ENCODE measurements at regions not wholly inside any gene's neighbourhood (a gene's known extent, or its start where the extent isn't known, plus 50 kb on each side); places are given as distances from the start of the nearest gene placed in this dataset.

DNA sequence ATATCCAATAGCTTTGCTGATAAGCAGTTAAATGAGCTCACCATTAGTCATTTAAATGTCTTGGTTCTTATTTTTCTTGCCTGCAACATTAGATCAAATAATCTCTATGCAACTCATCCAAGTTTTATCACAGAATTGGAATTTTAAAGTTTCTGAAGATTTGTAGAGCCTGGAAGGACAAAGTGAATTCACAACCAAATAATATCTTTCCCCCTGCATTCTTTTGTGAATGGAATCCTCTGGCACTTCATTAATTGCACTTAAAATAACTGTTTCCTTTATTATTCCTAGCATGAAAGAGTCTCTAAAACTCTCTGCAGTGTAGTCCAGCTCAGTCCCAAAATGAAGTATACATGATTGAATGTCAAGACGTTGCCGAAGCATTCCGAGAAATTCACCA lies 345.6 kb upstream of the TGFBR2 start:
- in situ Hi-C loops (cut with MboI; ENCODE audit: low sequenced_read_pairs, unreplicated experiment): no loop called here
- no peak for TF ChIP-seq CTCF (IDR thresholded peaks at IDR 0.05; ENCODE audit: borderline replicate concordance, control extremely low read depth, extremely low read depth, insufficient read depth, missing control alignments)
- DNase-seq (ENCODE audit: low spot score): no peak

DNA sequence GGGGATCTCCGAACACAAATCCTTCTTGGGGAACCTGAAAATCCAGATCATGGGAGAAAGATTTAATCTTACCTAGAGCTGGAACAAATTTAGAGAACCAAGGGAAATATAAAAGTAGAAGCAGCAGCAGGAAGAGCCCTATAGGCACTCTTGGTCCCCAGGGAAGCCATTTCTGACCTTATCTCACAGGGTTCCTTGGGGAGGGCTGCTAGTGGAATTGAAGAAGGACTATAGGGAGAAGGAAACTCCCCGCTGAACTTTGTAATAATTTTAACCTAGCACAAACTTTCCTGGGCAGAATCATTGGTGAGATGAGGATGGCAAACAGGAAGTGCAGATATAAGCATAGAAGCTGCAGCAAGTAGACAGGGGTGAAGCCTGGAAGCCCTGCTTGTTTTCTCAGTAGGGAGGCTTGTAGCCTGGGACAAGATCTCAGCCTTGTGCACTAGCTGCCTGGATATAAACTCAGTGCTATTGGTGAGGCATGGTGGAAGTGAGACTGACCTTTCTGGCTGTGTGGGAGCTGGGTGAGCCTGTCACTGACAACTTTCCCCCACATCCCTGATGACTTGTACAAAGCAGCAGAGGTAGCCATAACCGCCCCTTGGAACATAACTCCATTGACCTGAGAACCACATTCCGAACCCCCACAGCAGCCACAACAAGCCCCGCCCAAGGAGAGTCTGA lies 343.0 kb upstream of the TGFBR2 start:
- TF ChIP-seq CTCF (IDR thresholded peaks at IDR 0.05; ENCODE audit: borderline replicate concordance, control extremely low read depth, extremely low read depth, insufficient read depth, missing control alignments): no peak
- in situ Hi-C loops (cut with MboI; ENCODE audit: low sequenced_read_pairs, unreplicated experiment): no loop called here
- no peak for DNase-seq (ENCODE audit: low spot score)

GRCh38 chr3:30263925-30264313 lies 342.5 kb upstream of the TGFBR2 start:
- DNase-seq (ENCODE audit: low spot score): no peak
- no peak for TF ChIP-seq CTCF (IDR thresholded peaks at IDR 0.05; ENCODE audit: borderline replicate concordance, control extremely low read depth, extremely low read depth, insufficient read depth, missing control alignments)
- in situ Hi-C loops (cut with MboI; ENCODE audit: low sequenced_read_pairs, unreplicated experiment): no loop called here

GRCh38 chr3:30266524-30266923 lies 339.9 kb upstream of the TGFBR2 start:
- no peak for TF ChIP-seq CTCF (IDR thresholded peaks at IDR 0.05; ENCODE audit: borderline replicate concordance, control extremely low read depth, extremely low read depth, insufficient read depth, missing control alignments)
- in situ Hi-C loops (cut with MboI; ENCODE audit: low sequenced_read_pairs, unreplicated experiment): no loop called here
- no peak for DNase-seq (ENCODE audit: low spot score)

- no peak for DNase-seq (ENCODE audit: low spot score)
- no peak for TF ChIP-seq CTCF (IDR thresholded peaks at IDR 0.05; ENCODE audit: borderline replicate concordance, control extremely low read depth, extremely low read depth, insufficient read depth, missing control alignments)
- in situ Hi-C loops (cut with MboI; ENCODE audit: low sequenced_read_pairs, unreplicated experiment): no loop called here
Observed at GRCh38 chr3:30268288-30268687, 338.1 kb upstream of the TGFBR2 start.

DNA sequence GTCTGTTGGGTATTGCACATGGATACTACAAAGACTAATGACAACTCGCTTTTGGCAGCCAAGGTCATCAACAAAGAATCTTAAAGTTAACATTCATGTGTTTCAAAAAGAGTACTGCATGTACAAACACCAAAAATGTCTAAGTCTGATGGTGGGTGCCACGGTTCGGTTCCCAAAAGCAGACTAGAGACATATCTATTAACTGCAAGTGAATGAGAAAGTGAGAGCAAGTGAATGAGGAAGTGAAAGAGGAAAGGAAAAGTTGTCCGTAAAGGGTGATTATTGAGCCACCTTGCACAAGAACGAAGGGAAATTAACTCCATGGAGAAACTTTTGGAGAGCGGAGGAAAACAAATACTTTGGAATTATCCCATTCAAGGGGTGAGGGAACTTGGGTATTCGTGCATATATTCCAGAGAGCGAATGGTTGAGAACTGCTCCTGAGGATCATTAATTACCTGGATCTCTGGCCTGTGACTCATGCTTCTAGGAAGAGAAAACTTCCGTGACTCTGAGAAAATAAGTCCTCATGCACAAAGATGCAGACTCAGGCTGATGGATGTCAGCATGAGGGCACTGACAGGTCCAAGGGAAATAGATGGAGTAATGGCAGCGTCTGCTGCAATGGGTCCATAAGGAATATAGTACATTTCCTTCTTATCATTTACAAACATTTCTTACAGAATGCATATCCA lies 336.5 kb upstream of the TGFBR2 start:
- DNase-seq (ENCODE audit: low spot score): no peak
- in situ Hi-C loops (cut with MboI; ENCODE audit: low sequenced_read_pairs, unreplicated experiment): no loop called here
- no peak for TF ChIP-seq CTCF (IDR thresholded peaks at IDR 0.05; ENCODE audit: borderline replicate concordance, control extremely low read depth, extremely low read depth, insufficient read depth, missing control alignments)
